ENCODE measurements at regions not wholly inside any gene's neighbourhood (a gene's known extent, or its start where the extent isn't known, plus 50 kb on each side); places are given as distances from the start of the nearest gene placed in this dataset.
"Not testable (repeated sequence)": the region's sequence is repeated elsewhere in the genome, so short reads cannot be mapped to it uniquely, and the experiment has no call there.

- Histone ChIP-seq H3K9ac (no peak overlapping the region), H3K9me2 (no peaks in the 10 kb centered on the region), H3K27me3 (ENCODE audit: insufficient read depth) (no peaks in the 10 kb centered on the region), H3F3A (replicated peaks; ENCODE audit: insufficient read depth) (no peaks in the 10 kb centered on the region), H3K4me1 (ENCODE audit: control insufficient read depth in 1 of 2, insufficient read depth in 2 of 2, low read depth in 1 of 2, low read length in 1 of 2) (no peaks in the 10 kb centered on the region), H3K27ac (ENCODE audit: low read depth in 2 of 2, low read length in 1 of 2) (no peak overlapping the region), H3K79me2 (ENCODE audit: insufficient read depth) (no peaks in the 10 kb centered on the region), H3K4me3 (ENCODE audit: low read depth in 2 of 2, low read length in 1 of 2) (no peak overlapping the region), H3K9me3 (no peaks in the 10 kb centered on the region), H4K20me1 (ENCODE audit: insufficient read depth) (no peaks in the 10 kb centered on the region), H2AFZ (ENCODE audit: low read depth) (no peak overlapping the region), H3K4me2 (no peak overlapping the region), H3K36me3 (replicated peaks in 1 of 2; ENCODE audit: control insufficient read depth in 1 of 2, insufficient read depth in 2 of 2, low read length in 1 of 2) (no peaks in the 10 kb centered on the region)
- ChIA-PET CTCF (no interaction called here), POLR2A (no interaction called here)
- 21% methylated on average over 2 of the region's 2 CpGs for WGBS (ENCODE audit: low lambda C conversion rate)
- TF ChIP-seq FOXM1 (IDR thresholded peaks at IDR 0.05; ENCODE audit: low read depth) (no peak), MEF2A (IDR thresholded peaks at IDR 0.05; ENCODE audit: borderline replicate concordance, low read depth) (no peak), USF1 (IDR thresholded peaks at IDR 0.05; ENCODE audit: borderline replicate concordance, low read depth) (no peak), CHD2 (IDR thresholded peaks at IDR 0.05; ENCODE audit: low read length, partially characterized antibody) (no peak), EZH2phosphoT487 (IDR thresholded peaks at IDR 0.05; ENCODE audit: borderline replicate concordance, low read depth) (no peak), USF2 (IDR thresholded peaks at IDR 0.05; ENCODE audit: borderline replicate concordance, low read depth, low read length) (no peak)
- DNase-seq = no peak
Observed at GRCh38 chr5:101532430-101532829, 629.3 kb upstream of the ST8SIA4 start.

- H2AFZ ChIP-seq (ENCODE audit: low read depth) = no peak overlapping the region
- H3K9me2 ChIP-seq = no peaks in the 10 kb centered on the region
- no peaks in the 10 kb centered on the region for H3F3A ChIP-seq (replicated peaks; ENCODE audit: insufficient read depth)
- H3K4me1 ChIP-seq (ENCODE audit: control insufficient read depth in 1 of 2, insufficient read depth in 2 of 2, low read depth in 1 of 2, low read length in 1 of 2) = no peaks in the 10 kb centered on the region
- H3K36me3 ChIP-seq (replicated peaks in 1 of 2; ENCODE audit: control insufficient read depth in 1 of 2, insufficient read depth in 2 of 2, low read length in 1 of 2) = no peaks in the 10 kb centered on the region
- no peak for DNase-seq
- H3K9ac ChIP-seq = no peak overlapping the region
- CTCF ChIA-PET = no interaction called here
- WGBS (ENCODE audit: low lambda C conversion rate) = 4% methylated on average over 3 of the region's 3 CpGs
- no peak overlapping the region for H3K4me2 ChIP-seq
- H3K4me3 ChIP-seq (ENCODE audit: low read depth in 2 of 2, low read length in 1 of 2) = no peak overlapping the region
- no peaks in the 10 kb centered on the region for H3K9me3 ChIP-seq
- H3K79me2 ChIP-seq (ENCODE audit: insufficient read depth) = no peaks in the 10 kb centered on the region
- H3K27me3 ChIP-seq (ENCODE audit: insufficient read depth) = no peaks in the 10 kb centered on the region
- no peaks in the 10 kb centered on the region for H4K20me1 ChIP-seq (ENCODE audit: insufficient read depth)
- no peak for TF ChIP-seq SMC3 (IDR thresholded peaks at IDR 0.05; ENCODE audit: low read depth, low read length)
- TF ChIP-seq FOXJ3 (CRISPR knock-in tag; IDR thresholded peaks at IDR 0.05) = no peak
- no peak for TF ChIP-seq USF1 (IDR thresholded peaks at IDR 0.05; ENCODE audit: borderline replicate concordance, low read depth)
- TF ChIP-seq JUND (IDR thresholded peaks at IDR 0.05) = no peak
- no peak for TF ChIP-seq SIN3A (IDR thresholded peaks at IDR 0.05; ENCODE audit: borderline replicate concordance, low read depth, low read length)
- no peak for TF ChIP-seq RFX5 (IDR thresholded peaks at IDR 0.05; ENCODE audit: low read length)
- TF ChIP-seq REST (IDR thresholded peaks at IDR 0.05; ENCODE audit: low read depth, low read length) = no peak
- no peak for TF ChIP-seq GABPA (IDR thresholded peaks at IDR 0.05; ENCODE audit: low read depth)
- H3K27ac ChIP-seq (ENCODE audit: low read depth in 2 of 2, low read length in 1 of 2) = no peak overlapping the region
- POLR2A ChIA-PET = no interaction called here
Observed at GRCh38 chr5:101531026-101531425, 627.9 kb upstream of the ST8SIA4 start.

- WGBS (ENCODE audit: low lambda C conversion rate) = 10% methylated on average over 7 of the region's 8 CpGs
- H3K27me3 ChIP-seq (ENCODE audit: insufficient read depth); H3K4me2 ChIP-seq; H3F3A ChIP-seq (replicated peaks; ENCODE audit: insufficient read depth); H3K9me3 ChIP-seq; H3K79me2 ChIP-seq (ENCODE audit: insufficient read depth); H3K27ac ChIP-seq (ENCODE audit: low read depth in 2 of 2, low read length in 1 of 2); H3K36me3 ChIP-seq (replicated peaks in 1 of 2; ENCODE audit: control insufficient read depth in 1 of 2, insufficient read depth in 2 of 2, low read length in 1 of 2); CTCF ChIA-PET; H4K20me1 ChIP-seq (ENCODE audit: insufficient read depth); POLR2A ChIA-PET; H3K9me2 ChIP-seq; H3K4me3 ChIP-seq (ENCODE audit: low read depth in 2 of 2, low read length in 1 of 2); DNase-seq; H2AFZ ChIP-seq (ENCODE audit: low read depth); H3K9ac ChIP-seq; H3K4me1 ChIP-seq (ENCODE audit: control insufficient read depth in 1 of 2, insufficient read depth in 2 of 2, low read depth in 1 of 2, low read length in 1 of 2): not testable (repeated sequence)
Observed at GRCh38 chr5:101529094-101529493, 626.0 kb upstream of the ST8SIA4 start.

Measured in SK-N-SH (cell line).